ENCODE measurements at regions not wholly inside any gene's neighbourhood (a gene's known extent, or its start where the extent isn't known, plus 50 kb on each side); places are given as distances from the start of the nearest gene placed in this dataset.
"Not testable (repeated sequence)": the region's sequence is repeated elsewhere in the genome, so short reads cannot be mapped to it uniquely, and the experiment has no call there.

DNA sequence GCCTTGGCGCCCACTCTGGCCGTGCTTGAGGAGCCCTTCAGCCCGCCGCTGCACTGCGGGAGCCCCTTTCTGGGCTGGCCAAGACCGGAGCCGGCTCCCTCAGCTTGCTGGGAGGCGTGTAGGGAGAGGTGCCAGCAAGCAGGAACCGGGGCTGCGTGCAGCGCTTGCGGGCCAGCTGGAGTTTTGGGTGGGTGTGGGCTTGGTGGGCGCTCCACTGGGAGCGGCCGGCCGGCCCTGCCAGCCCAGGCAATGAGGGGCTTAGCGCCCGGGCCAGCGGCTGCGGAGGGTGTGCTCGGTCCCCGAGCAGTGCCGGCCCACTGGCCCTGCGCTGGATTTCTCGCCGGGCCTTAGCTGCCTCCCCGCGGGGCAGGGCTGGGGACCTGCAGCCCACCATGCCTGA is 204.9 kb upstream of the HNRNPA3 start:
- TF ChIP-seq CTCF (conservative IDR thresholded peaks at IDR 0.05); EZH2 (IDR thresholded peaks at IDR 0.05; ENCODE audit: low read depth): not testable (repeated sequence)

Data from PC-9 (cell line).